Dermis blood vessel endothelial cell (primary cell): ENCODE measurements at regions not wholly inside any gene's neighbourhood (a gene's known extent, or its start where the extent isn't known, plus 50 kb on each side); places are given as distances from the start of the nearest gene placed in this dataset.

Experiments
- DNase-seq: peaks from one replicate; pipeline ENCODE4 v3.0.0; 2010

DNA sequence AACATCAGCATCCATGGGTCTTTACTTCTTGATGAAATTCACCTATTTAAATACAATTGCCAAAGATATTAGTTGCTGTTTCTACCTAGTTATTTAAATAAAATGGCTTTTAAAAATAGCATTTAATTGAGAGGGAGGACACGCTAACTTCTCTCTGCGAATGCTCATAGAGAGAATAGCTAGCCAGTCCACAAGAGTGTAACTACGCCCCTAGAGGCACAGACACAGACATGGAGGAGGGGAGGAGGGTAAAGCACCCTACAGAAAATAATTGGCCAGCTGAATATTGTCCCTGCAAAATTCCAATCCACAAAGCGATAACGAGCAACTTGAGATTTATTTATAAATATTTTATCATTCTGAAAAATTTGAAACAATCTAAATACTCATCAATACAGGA is 97.0 kb upstream of the PAPOLG start:
- DNase-seq = no peak

DNA sequence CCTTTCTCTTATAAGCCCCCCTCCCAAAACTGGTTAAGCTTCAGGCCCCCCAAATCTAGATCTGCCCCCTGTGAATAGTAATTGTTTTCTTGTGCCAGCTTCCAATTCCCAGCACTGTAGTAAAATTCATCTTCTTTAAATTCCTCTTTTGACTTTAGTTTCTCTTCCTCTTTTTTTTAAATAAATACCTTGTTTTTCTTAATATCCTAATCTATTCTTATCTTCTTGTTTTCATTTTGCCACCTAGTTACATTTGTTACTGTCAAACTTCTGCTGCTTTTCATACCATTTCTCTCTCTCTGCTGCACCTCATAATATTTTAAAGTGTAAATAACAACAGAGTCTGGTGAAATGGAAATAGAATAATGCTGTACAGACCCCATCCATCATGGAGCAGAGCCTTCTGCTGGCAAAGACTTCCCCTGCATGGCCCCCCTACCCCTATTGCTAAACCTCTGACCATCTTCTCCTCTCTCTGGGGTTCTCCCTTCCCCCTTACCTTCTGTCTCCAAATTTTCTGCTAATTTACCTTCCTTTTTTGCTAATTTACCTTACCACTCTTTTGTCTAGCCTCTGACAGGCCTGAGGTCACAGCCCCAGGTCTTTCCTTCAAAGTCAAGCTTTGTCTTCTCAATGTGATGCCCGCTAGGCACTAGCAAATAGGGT is 94.9 kb upstream of the PAPOLG start:
- no peak for DNase-seq

- no peak for DNase-seq
Observed at GRCh38 chr2:60662781-60663180, 93.3 kb upstream of the PAPOLG start.

DNA sequence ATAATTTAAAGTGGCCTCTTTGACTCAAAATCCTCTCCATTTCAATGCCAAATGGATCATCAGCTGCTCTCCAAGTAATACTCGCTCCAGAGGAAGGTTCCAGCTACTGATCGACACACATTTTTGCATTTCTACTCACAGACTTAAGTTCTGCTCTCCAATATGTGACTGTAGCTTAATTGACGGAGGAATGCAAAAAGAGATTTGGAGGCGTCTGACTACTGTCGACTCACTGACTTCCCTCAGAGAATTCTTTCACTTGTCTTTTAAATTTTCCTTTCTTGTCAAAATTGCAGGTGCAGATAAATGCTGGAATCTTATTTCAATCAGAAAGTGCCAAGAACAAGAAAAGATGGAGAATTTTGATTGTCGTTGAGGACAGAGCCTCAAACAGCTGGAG is 84.1 kb upstream of the PAPOLG start:
- no peak for DNase-seq

GRCh38 chr2:60674524-60675165 is 81.4 kb upstream of the PAPOLG start:
- DNase-seq = peak; percentile 87

DNA sequence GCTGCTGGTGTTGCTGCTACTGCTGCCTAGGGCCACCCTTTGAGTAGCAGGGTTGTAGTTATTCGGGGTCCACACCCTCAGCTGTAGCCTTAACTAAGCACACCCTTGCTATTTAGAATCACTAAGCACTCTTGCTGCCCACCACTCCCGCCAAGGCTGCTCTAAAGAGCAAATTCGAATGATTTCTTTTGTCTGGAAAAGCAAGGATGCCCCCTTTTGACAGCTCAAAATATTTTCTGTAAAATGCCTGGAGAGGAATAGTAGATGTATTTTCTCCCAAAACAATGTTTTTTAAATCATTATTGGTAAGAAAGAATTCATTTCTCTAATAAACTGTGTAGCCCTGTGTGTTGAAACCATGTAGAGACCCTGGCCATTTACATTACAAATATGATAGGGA is 80.8 kb upstream of the PAPOLG start:
- no peak for DNase-seq

GRCh38 chr2:60676706-60677330 is 79.2 kb upstream of the PAPOLG start:
- DNase-seq = no peak

GRCh38 chr2:60677356-60677755 is 78.7 kb upstream of the PAPOLG start:
- DNase-seq = no peak

- DNase-seq = no peak
Observed at GRCh38 chr2:60678551-60678950, 77.5 kb upstream of the PAPOLG start.

GRCh38 chr2:60679036-60679780 is 76.9 kb upstream of the PAPOLG start:
- DNase-seq = no peak

DNA sequence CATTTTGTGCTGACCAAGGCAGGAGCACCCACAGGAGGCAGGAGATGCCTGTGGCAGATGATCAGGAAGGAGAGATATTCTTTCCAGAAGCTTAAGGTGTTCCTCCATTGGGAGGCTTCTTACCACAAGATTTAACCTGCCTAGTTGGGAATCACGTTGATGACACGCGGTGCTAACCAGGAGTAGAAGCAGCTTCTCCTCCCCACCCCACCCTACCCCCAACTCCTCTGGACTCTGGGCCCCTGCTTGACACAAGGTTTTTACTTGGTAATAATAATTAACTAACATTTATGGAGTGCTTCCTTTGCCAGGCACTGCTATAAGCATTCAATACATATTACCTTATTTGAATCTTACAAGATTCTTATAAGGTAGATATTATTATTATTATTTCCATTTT is 62.5 kb upstream of the PAPOLG start:
- no peak for DNase-seq

DNA sequence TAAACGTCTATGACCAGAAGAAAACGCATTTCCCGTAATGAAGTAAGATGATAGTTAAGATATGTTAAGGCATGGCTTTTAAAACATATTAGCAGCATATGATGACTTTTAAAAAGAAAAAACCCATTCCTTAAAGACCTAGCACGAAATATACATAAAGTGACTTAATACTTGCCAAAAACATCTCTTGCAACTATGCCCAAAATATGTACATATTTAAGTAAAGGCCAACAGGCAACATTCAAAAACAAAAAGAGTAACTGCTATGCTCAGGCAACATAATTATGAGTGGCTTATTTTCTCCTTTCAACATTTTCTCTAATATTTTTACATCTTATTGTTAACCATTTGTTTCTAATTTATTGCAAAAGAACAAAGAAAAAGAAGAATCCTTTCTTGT is 60.3 kb upstream of the PAPOLG start:
- no peak for DNase-seq

- DNase-seq = no peak
Observed at GRCh38 chr2:60699617-60700016, 56.5 kb upstream of the PAPOLG start.

DNA sequence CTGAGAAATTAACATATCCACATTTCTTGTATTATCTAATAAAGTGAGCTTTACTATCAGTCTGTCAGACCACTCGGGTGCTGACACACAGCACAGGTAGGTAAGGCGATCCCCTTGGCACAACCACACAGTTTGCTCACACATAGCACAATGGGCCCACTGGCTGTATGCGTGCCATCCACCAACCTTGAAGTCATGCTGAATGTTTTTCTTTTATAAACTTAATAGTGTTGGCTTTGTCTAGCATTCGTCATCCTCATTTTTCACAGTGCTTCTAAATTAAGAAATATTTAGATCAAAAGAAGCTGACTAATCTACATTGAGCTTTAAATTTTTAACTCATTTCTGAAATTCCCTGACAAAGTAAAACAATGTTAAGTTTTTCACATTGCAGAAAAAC is 50.0 kb upstream of the PAPOLG start:
- no peak for DNase-seq
